ENCODE measurements at regions not wholly inside any gene's neighbourhood (a gene's known extent, or its start where the extent isn't known, plus 50 kb on each side); places are given as distances from the start of the nearest gene placed in this dataset.

DNA sequence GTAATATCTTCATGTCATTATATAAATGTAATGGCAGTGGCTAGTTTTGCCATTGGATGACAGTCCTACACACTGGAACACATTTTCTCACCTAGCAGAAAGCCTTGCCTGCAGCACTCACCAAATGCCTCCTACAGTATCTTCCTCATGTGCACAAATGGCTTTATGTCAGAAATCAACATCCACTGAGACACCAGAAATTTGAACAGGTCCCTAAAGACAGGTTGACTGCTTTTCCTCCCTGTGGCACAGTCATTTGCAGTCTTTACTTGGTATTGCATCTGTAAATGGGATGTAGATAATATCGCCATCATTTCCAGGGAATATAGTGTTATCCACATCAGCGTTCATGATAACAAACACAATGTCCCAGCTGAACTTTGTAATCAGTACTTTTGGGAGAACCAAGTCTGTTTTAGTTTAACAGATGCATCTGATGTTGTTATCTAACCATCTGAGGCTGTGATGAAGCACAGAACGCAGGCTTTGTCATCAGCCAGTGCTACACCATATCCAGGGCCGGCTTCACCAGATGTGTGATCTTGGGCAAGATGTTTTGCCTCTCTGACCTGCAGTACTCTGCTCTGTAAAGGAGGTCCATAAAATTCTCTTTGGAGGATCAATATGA is 83.9 kb upstream of the TAS2R1 start:
- TF ChIP-seq, protein P1, sequence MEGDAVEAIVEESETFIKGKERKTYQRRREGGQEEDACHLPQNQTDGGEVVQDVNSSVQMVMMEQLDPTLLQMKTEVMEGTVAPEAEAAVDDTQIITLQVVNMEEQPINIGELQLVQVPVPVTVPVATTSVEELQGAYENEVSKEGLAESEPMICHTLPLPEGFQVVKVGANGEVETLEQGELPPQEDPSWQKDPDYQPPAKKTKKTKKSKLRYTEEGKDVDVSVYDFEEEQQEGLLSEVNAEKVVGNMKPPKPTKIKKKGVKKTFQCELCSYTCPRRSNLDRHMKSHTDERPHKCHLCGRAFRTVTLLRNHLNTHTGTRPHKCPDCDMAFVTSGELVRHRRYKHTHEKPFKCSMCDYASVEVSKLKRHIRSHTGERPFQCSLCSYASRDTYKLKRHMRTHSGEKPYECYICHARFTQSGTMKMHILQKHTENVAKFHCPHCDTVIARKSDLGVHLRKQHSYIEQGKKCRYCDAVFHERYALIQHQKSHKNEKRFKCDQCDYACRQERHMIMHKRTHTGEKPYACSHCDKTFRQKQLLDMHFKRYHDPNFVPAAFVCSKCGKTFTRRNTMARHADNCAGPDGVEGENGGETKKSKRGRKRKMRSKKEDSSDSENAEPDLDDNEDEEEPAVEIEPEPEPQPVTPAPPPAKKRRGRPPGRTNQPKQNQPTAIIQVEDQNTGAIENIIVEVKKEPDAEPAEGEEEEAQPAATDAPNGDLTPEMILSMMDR (IDR thresholded peaks at IDR 0.05), result no peak
- TF ChIP-seq POLR2A (IDR thresholded peaks at IDR 0.05), result no peak

All from uterus (tissue), 2 donors.